ENCODE measurements at regions not wholly inside any gene's neighbourhood (a gene's known extent, or its start where the extent isn't known, plus 50 kb on each side); places are given as distances from the start of the nearest gene placed in this dataset.

- no peak overlapping the region for H3K4me2 ChIP-seq (ENCODE audit: low read depth, low read length, poor library complexity, severe bottlenecking)
- H4K20me1 ChIP-seq (ENCODE audit: insufficient read depth, low read length, poor library complexity, severe bottlenecking), result no peaks in the 10 kb centered on the region
- peaks cover 18% of the 10 kb centered on the region for H3K4me1 ChIP-seq (ENCODE audit: insufficient read depth, low read length, poor library complexity, severe bottlenecking)
- no peak overlapping the region for H3K4me3 ChIP-seq (ENCODE audit: low read length, poor library complexity, severe bottlenecking)
- H3K79me2 ChIP-seq (ENCODE audit: insufficient read depth, low read length), result no peaks in the 10 kb centered on the region
- H3F3A ChIP-seq (ENCODE audit: low read depth), result 0 out of 2 replicates have a peak, but pooled peaks cover 3% of the 10 kb centered on the region
- TF ChIP-seq CTCF (conservative IDR thresholded peaks at IDR 0.05; ENCODE audit: low read length) (no peak), EZH2phosphoT487 (IDR thresholded peaks at IDR 0.05; ENCODE audit: borderline replicate concordance) (no peak)
- H2AFZ ChIP-seq (ENCODE audit: low read length), result no peak overlapping the region
- H3K27me3 ChIP-seq (ENCODE audit: insufficient read depth, low read length, poor library complexity, severe bottlenecking), result no peaks in the 10 kb centered on the region
- H3K36me3 ChIP-seq (ENCODE audit: insufficient read depth, low read length), result no peaks in the 10 kb centered on the region
- H3K9me3 ChIP-seq (ENCODE audit: insufficient read depth, low read depth, low read length), result peaks cover 5% of the 10 kb centered on the region
- no peaks in the 10 kb centered on the region for H3K9me2 ChIP-seq (replicated peaks; ENCODE audit: low read depth, low read length)
- no peak overlapping the region for H3K9ac ChIP-seq (ENCODE audit: low read depth, low read length, poor library complexity, severe bottlenecking)
Observed at GRCh38 chr1:58919959-58920321, 136.1 kb upstream of the JUN start.

GRCh38 chr1:58921342-58921741 is 137.5 kb upstream of the JUN start:
- TF ChIP-seq EZH2phosphoT487 (IDR thresholded peaks at IDR 0.05; ENCODE audit: borderline replicate concordance) (no peak), CTCF (conservative IDR thresholded peaks at IDR 0.05; ENCODE audit: low read length) (no peak)
- H3F3A ChIP-seq (ENCODE audit: low read depth), result 0 out of 2 replicates have a peak, but pooled peaks cover 3% of the 10 kb centered on the region
- H2AFZ ChIP-seq (ENCODE audit: low read length), result no peak overlapping the region
- peaks cover 18% of the 10 kb centered on the region for H3K4me1 ChIP-seq (ENCODE audit: insufficient read depth, low read length, poor library complexity, severe bottlenecking)
- H3K9ac ChIP-seq (ENCODE audit: low read depth, low read length, poor library complexity, severe bottlenecking), result no peak overlapping the region
- H3K9me2 ChIP-seq (replicated peaks; ENCODE audit: low read depth, low read length), result no peaks in the 10 kb centered on the region
- H3K27me3 ChIP-seq (ENCODE audit: insufficient read depth, low read length, poor library complexity, severe bottlenecking), result no peaks in the 10 kb centered on the region
- no peak overlapping the region for H3K4me3 ChIP-seq (ENCODE audit: low read length, poor library complexity, severe bottlenecking)
- no peak overlapping the region for H3K4me2 ChIP-seq (ENCODE audit: low read depth, low read length, poor library complexity, severe bottlenecking)
- H3K79me2 ChIP-seq (ENCODE audit: insufficient read depth, low read length), result no peaks in the 10 kb centered on the region
- no peaks in the 10 kb centered on the region for H4K20me1 ChIP-seq (ENCODE audit: insufficient read depth, low read length, poor library complexity, severe bottlenecking)
- no peaks in the 10 kb centered on the region for H3K9me3 ChIP-seq (ENCODE audit: insufficient read depth, low read depth, low read length)
- H3K36me3 ChIP-seq (ENCODE audit: insufficient read depth, low read length), result no peaks in the 10 kb centered on the region

- H3K27me3 ChIP-seq (ENCODE audit: insufficient read depth, low read length, poor library complexity, severe bottlenecking), result no peaks in the 10 kb centered on the region
- no peaks in the 10 kb centered on the region for H3K9me2 ChIP-seq (replicated peaks; ENCODE audit: low read depth, low read length)
- 0 out of 2 replicates have a peak, but pooled peaks cover 3% of the 10 kb centered on the region for H3F3A ChIP-seq (ENCODE audit: low read depth)
- peak overlapping the region; percentile 53 for H3K4me2 ChIP-seq (ENCODE audit: low read depth, low read length, poor library complexity, severe bottlenecking)
- no peak overlapping the region for H3K4me3 ChIP-seq (ENCODE audit: low read length, poor library complexity, severe bottlenecking)
- H3K36me3 ChIP-seq (ENCODE audit: insufficient read depth, low read length), result no peaks in the 10 kb centered on the region
- H3K9ac ChIP-seq (ENCODE audit: low read depth, low read length, poor library complexity, severe bottlenecking), result no peak overlapping the region
- TF ChIP-seq EZH2phosphoT487 (IDR thresholded peaks at IDR 0.05; ENCODE audit: borderline replicate concordance) (no peak), CTCF (conservative IDR thresholded peaks at IDR 0.05; ENCODE audit: low read length) (no peak)
- H3K79me2 ChIP-seq (ENCODE audit: insufficient read depth, low read length), result no peaks in the 10 kb centered on the region
- H2AFZ ChIP-seq (ENCODE audit: low read length), result no peak overlapping the region
- no peaks in the 10 kb centered on the region for H4K20me1 ChIP-seq (ENCODE audit: insufficient read depth, low read length, poor library complexity, severe bottlenecking)
- H3K4me1 ChIP-seq (ENCODE audit: insufficient read depth, low read length, poor library complexity, severe bottlenecking), result peaks cover 18% of the 10 kb centered on the region
- no peaks in the 10 kb centered on the region for H3K9me3 ChIP-seq (ENCODE audit: insufficient read depth, low read depth, low read length)
Observed at GRCh38 chr1:58921751-58922150, 137.9 kb upstream of the JUN start.

Data from Loucy (cell line).